Hypothalamus (tissue), 51 donors: ENCODE measurements at regions not wholly inside any gene's neighbourhood (a gene's known extent, or its start where the extent isn't known, plus 50 kb on each side); places are given as distances from the start of the nearest gene placed in this dataset.
"Not testable (repeated sequence)": the region's sequence is repeated elsewhere in the genome, so short reads cannot be mapped to it uniquely, and the experiment has no call there.

Experiments used
- DNase-seq, 51 donors: peaks; one replicate each; lab custom pipeline; 2025; lab: John Stamatoyannopoulos, UW

DNA sequence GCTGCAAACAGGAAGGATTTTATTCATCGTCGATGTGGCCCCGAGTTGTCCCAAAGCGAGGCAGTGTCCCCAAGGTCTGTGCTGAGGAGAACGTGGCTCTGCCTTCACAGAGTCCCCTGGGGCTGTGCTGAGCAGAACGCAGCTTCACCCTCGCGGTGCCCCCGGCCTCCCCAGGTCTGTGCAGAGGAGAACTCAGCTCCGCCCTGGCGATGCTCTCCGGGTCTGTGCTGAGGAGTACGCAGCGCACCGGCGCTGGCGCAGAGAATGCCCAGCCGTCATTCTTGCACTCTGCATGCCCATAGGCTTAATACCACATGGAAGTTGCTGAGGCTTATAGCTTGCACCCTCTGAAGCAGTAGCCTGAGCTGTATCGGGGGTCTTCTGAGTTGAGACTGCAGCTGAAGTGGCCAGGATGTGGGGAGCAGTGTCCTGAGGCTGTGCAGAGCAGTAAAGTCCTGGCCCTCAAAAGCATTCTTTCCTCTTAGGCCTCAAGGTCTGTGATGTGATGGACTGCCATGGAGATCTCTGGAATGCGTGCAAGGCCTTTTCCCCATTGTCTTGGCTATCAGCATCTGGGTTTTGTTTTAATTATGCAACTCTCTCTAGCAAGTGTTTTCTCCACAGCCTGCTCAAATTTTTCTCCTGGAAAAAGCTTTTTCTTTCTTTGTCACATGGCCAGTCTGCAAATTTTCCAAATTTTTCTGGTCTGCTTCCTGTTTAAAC is 237.5 kb downstream of the ANKRD30B start:
- not testable (repeated sequence) for DNase-seq

DNA sequence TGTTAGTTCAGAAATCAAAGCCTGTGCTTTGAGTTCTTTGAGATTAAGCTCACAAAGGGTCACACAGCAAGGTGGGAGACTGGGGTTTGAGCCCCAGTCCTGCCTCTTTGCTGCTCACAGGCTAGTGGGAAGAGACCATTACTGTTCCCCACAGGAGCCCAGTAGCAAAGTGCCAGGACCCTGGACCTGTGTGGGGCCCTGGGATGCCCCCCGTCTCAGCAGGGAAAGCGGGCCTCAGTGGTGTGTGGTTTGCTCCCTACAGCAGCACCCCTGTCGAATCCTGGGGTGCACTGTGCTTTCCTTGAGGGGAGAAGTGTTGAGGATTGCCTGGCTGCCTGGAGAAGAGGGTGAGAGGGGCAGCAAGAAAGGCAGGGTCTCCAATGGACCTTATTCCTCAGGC is 239.4 kb downstream of the ANKRD30B start:
- not testable (repeated sequence) for DNase-seq

DNA sequence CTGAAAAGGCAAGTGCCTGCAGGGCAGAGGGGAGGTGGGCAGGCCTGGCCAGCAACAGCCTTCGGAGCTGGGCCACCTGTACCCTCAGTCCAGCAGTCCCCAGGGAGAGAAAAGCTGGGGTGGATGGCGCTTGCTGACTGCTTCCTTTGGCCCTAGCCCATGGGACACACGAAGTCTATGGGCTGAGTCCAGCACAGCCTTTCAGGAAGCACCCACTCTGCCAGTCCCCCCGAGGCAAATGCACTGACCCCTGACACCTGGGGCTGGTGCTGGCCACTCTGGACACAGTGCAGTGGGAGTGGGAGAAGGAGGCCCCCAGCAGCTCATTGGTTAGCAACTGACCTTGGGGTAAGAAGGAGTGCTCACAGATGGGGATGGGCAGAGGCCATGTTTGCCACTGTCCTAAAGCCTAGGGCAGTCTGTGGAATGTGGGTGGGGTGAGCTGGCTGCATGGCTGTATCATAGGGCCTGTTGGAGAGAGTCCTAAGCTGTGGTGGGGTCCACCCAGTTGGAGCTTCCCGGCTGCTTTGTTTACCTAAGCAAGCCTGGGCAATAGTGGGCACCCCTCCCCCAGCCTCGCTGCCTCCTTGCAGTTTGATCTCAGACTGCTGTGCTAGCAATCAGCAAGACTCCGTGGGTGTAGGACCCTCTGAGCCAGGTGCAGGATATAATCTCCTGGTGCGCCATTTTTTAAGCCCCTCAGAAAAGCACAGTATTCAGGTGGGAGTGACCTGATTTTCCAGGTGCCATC is 240.2 kb downstream of the ANKRD30B start:
- not testable (repeated sequence) for DNase-seq

DNA sequence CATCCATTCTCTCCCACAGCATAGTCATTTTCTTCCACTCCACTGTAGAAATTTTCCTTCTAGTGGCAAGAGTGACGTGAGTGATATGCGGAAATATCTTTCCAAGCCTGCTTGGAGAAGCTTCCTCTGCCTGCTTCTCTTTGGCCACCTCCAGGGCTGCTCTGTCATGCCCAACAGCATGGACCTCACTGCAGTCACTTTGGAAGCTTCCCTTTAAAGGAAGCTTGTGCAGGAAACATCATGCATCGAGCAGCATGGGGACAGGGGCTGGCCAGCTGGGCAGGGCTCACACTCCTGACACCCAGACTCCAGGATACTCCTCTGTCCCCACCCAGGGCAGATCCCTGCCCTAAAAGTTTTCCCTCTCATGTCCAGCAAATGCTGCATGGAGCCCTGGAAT is 241.6 kb downstream of the ANKRD30B start:
- not testable (repeated sequence) for DNase-seq

DNA sequence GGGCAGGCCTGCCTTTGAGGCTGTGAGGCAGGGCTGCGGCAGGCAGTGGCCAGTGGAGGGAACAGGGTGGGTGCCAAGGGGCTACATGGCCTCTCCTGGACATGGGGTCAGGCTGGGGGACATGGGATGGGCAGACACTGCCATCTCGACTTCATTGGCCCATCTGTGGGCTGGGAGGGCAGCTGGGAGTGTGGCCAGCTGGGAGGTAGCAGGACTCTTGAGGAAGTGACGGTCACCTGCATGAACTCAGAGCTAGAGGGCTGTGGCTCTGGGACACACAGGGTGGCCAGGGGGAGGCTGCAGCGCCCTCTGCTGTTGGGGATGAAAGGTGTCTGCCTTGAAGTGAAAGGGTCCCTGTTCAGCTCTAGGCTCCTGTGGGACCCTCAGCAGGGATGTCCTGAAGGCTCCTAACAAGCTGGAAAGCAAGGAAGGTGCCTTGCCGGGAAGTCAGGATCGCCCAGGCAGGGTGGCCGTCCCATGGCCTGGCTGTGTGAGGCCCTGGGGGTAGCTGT is 244.0 kb downstream of the ANKRD30B start:
- DNase-seq: not testable (repeated sequence)

DNA sequence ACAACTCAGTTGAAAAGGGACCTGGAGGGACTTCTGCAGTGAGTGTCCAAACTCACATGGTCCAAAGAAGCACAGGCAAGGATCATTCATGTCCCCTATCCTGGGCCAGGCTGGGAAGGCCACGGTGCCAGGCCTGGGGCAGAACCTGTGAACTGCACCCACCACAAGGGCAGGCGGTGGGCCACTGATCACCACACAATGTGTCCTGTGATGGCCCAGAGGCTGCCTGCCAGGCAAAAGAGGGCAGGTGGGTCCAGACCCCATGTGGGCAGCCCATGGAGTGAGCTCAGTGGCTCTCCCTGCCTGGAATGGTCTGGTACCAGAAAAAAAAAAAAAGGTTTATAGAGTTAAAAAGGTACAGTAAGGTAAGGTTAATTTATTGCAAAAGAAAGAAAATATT is 244.8 kb downstream of the ANKRD30B start:
- DNase-seq: not testable (repeated sequence)

DNA sequence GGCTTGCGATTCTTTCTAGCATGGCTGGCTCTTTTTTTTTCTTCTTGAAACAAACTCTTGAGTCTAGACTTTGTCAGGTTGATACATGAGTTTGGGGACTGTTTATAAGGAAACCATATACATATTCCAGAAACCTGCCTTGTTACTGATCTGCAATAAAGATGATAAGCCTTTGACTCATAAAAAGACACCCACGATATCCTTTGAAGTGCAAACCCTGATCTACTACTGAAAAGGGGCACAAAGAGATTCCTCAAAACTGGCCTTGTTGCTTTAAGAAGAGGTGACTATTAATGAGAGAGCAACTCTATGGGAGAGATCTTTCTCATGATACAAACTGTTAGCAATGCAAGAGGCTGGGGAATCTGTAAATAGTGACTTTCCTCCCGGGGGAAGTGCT is 247.1 kb downstream of the ANKRD30B start:
- DNase-seq: not testable (repeated sequence)

DNA sequence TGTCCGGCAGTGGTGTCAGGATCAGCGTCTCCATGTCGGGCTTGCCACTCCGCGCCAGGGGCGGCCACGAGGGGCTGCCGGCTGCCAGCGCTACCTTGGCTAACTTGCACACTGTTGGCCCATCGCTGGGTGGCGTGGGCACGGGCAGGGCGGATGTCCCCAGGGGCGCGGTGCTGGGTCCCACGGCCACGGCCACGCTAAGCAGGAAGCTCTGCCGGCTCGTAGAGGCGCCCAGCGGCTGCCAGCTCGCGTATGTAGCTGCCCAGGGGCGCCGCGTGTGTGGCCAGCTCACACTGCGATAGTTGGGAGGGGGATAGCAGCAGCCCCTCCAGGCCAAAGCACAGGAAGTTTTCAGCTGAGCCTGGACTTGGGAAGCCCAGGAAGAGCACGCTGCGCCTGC is 249.4 kb downstream of the ANKRD30B start:
- DNase-seq: no peak

DNA sequence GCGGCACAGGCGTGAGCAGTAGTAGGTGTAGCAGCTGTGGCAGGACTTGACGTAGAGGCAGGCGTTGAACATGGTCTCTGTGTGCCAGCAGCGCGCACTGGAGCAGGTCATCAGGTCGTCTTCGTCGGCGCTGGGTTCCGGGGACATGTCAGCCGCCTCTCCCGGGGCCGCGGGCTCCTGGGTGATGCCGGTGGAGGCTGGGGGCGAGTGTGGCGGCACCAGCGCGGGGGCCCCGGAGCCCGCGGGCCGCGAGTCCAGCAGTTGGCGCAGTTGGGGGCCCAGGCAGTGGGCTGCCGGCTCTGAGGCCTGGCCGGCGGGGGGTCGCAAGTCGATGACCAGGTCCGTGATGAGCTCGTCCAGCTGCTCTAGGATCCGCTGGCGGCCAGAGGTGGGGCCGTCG is 249.9 kb downstream of the ANKRD30B start:
- not testable (repeated sequence) for DNase-seq

DNA sequence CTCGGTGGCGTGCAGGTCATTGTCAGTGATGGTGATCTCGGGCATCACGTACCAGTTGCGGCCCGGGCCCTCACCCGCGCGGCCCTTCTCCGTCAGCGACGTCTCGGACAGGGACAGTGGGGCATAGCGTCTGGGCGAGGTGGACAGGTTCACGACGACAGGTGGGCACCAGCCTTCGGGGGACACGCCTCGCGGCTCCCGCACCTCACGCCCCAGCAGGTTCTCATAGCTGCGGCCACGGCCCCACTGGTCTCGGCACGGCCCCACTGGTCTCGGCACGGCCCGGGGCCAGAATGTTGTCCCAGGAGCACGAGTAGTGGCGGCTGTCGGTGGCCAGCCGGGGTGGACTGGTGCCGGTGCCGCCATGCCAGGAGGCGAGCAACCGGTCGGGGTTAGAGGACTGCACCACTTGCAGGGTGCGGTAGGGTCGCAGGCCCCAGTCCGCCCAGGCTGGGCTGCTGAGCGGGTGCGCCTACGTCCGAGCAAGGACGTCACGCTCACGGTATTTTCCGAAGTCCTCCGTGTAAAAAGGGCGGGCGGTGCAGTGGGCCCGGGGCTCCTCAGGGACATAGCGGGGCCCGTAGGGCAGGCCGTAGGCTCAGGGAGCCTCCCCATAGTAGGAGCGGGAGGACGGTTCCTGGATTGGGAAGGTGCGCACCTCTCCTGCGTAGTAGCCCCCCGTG is 250.5 kb downstream of the ANKRD30B start:
- not testable (repeated sequence) for DNase-seq

DNA sequence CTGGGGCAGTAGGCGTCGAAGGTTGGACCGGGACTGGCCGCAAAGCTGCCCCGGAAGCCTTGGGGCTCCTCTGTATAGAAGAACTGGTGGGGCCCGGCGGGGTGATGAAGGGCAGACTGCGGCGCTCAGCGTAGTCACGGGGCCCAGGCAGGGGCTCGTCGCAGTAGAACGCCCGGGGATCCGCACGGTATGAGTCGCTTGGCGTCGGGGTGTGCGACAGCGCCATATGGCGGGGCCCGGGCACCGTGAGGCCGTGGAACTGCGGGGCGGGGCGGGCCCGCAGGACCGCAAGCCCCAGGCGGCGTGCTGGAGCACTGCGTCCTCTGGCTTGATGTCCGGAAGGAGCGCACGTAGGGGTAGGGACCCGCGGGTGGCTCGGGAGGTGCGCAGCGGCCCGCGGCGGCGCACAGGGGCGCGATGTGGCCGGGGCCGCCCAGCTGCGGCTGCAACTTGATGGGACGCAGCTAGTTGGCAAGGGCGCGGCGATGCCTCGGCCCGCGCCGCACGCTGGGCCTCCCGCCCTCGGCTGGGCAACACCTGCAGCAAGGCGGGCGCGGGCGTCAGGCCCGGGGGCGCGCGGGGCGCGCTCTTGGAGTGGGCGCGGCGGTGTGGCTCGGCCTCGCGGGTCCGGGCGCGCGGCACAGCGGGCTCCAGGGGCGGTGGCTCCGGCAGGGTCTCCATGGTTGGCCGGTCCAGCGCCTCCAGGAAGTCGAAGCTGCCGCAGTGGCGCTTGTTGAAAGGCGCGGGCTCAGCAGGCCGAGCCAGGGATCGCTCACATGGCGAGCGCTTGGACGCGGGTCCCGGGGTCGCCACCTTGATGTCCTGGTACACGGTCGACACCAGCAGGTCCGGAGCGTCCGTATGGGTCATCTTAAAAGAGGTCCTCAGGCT is 251.4 kb downstream of the ANKRD30B start:
- DNase-seq: no peak

DNA sequence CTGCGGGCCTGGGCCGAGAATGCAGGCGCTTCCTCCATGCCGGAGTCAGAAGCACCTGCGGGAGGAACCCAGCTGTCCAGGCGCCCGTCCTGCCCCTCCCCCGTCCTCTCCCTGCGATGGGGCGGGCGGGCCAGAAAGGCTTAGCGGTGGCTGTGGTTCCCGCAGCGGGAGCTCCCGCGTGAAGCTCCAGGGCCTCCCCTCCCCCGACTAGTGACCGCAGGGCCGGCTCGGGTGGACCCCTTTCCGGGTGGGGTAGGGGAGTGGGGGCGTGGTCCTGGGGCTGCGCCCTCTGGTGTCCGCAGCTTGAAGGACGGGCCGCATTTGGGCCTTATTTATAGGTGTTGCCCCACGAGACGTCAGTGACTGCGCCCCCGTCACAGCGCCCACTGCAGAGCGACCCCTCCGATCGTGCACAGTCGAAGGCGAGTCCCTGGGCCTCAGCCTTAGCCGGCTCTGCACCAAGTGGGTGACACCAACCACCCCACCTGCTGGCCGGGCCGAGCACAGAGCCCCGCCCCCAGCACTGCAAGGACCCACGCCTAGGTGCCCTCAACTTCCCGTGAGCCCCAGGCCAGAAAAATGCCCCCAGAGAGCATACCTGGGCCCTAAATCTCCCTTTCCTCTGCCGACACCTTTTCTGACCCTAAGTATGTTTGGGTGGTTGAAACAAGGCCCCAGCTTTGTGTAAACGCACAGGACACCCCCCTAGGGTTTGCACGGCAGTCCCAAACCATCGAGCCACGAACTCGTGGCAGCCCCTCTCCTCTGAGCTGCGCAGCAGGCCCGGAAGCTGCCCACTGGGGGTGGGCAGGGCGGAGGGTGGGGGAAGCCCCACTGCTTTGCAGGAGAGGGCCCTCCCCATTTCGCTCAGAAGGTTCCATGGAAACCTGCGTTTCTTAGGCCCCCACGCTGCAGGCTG is 252.4 kb downstream of the ANKRD30B start:
- DNase-seq: not testable (repeated sequence)

DNA sequence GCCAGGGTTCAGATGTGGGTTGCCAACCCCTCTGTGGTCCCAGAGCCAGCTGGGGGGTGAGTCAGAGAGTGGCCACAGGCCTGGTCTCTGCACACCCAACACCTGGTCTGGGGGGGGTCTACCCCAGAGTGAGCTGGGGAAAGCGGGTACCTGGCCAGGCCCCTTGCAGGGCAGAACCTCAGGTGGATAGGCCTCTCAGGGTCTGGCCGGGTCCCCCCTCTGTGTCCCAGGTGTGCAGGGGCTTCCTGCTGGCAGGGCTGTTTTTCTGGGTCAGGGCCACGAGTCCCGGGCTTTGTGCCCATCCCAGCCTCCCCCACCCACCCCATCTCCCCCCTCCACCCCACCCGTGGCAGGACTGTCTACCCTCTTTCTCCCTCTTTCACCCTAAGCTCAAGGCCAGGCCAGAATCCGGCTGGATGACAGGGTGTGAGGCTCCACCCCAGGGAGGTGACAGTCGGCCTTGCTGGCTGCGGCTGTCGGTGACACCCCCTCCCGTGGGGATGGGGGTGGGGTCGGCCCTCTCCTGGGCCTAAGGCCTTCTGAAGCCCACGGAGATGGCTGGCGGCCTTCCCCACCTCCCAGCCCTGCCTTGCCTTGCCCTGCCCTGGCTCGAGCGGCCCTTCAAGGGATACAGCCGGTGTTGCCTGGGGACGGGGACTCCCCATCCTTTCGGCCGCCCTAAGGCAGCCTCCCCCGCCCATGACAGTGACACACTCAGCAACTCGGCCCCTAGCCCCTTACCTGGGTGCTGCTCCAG is 253.2 kb downstream of the ANKRD30B start:
- DNase-seq: not testable (repeated sequence)

DNA sequence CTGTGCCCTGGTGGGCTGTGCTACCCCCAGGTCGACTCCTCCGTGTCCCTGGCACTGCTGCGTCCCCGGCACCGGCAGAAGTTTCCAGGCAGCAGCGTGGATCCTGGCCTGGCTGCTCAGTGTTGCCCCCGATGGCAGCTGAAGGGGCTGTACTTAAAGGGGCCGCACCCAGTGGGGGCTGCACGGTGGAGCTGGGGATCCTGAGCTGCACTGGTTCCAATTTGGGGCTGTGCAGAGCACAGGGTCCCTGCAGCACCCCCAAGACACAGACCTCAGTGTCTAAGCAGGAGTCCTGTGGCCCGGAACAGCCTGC is 253.8 kb downstream of the ANKRD30B start:
- DNase-seq: not testable (repeated sequence)

DNA sequence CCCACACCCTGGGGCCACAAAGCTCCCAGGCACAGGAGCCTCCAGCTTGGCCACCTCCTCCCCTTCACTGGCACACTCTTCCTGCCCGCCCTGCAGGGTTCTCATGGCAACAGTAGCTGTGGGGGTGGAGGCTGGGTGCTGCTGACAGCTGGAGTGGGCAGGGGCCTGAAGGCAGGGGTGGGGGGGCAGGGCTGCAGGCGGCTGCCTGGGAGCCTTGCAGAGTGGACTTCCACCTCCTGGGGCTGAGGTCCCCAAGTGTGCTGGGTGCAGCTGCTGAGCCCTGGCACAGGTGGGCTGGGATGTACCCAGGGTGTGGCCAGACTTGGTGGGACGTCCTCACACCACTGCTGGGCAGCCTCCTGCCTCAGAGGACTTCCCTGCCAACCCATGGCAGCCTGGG is 254.8 kb downstream of the ANKRD30B start:
- not testable (repeated sequence) for DNase-seq

DNA sequence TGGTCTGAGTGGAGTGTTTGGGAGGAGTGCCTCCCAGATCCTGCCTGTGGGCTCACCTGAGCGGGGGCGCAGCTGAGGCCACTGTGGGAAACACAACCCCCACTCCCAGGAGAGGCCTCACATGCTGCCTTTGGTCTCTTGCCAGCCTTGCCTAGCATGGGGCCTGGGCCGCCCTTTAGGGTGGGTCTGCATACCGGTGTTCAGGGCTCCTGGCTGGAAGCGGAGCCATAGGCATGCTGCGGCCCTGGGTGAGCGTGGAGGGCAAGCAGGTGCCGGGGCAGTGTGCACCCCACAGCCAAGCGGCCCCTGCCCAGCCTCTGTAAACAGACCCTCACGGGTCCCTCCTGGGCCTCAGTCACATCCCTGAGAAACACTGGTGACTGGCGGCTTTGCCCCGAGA is 255.3 kb downstream of the ANKRD30B start:
- not testable (repeated sequence) for DNase-seq

DNA sequence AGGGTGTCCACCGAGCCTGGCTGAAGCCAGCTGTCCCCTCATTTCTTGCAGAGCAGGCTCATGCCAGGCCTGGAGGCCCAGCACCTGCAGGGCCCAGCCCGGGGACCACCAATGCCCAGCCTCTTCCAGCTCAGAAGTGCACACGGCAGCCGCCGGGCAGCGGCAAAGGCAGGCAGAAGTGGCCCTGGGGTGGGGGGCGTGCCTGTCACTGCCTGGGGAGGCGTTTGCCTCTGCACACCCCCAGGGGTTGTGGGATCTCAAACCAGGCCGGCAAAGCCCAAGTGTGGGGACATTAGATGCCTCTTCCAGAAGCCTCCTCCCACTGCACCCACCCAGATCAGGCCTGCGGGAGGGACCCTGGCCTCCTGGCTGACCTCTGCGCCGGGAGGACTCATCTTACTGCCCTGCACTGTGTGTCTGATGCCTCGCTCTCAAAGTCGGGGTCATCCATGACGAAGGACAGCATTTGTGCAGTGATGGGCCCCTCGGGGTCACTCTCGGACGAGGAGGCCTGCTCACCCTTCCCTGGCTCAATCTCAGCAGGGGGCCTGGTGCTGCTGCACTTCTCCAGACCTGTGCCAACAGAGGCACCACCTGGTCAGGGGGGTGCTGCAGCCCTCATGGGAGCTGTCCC is 255.8 kb downstream of the ANKRD30B start:
- DNase-seq: not testable (repeated sequence)
